ENCODE measurements at regions not wholly inside any gene's neighbourhood (a gene's known extent, or its start where the extent isn't known, plus 50 kb on each side); places are given as distances from the start of the nearest gene placed in this dataset.

DNA sequence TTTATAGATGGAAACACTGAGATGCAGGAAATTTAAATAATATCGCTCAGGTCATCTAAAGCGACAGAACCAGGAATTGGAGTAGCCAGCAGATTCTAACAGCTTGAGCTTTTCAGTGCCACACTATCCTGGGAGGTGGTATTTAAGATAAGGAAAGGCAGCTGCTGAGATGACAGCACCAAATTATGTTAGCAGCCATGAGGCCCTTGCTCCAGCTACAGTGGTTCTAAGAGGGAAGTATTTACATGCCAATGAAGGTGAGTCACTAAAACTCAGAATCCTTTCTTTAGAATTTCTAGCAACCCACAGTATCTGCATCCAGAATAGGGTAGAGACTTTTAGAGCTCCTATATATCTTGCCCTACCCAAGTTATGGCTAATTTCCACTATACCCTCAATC, 127.0 kb upstream of the VLDLR start:
- BruUV-seq (replicated peaks) = no TSS peak
- Histone ChIP-seq H3K9me3 (ENCODE audit: control insufficient read depth, insufficient read depth, low read depth, low read length) (no peaks in the 10 kb centered on the region), H3K4me1 (ENCODE audit: control insufficient read depth, insufficient read depth, low read length) (no peaks in the 10 kb centered on the region), H3K4me3 (ENCODE audit: low read depth in 2 of 2, low read length in 2 of 2) (no peak overlapping the region), H3K27me3 (ENCODE audit: control insufficient read depth, insufficient read depth, low read length) (no peaks in the 10 kb centered on the region), H3K36me3 (ENCODE audit: control insufficient read depth, insufficient read depth, low read length) (no peaks in the 10 kb centered on the region), H3K27ac (ENCODE audit: low read length) (no peak overlapping the region)
- ATAC-seq (no peak), DNase-seq (ENCODE audit: low read depth, low spot score) (no peak)
- ChIA-PET POLR2A (no interaction called here), CTCF (no interaction called here)
- TF ChIP-seq TCF7L2 (IDR thresholded peaks at IDR 0.05; ENCODE audit: low read depth, low read length) (no peak), SIN3A (IDR thresholded peaks at IDR 0.05; ENCODE audit: borderline replicate concordance, insufficient read depth, low read depth, low read length) (no peak)
- TF ChIP-seq, protein P1, sequence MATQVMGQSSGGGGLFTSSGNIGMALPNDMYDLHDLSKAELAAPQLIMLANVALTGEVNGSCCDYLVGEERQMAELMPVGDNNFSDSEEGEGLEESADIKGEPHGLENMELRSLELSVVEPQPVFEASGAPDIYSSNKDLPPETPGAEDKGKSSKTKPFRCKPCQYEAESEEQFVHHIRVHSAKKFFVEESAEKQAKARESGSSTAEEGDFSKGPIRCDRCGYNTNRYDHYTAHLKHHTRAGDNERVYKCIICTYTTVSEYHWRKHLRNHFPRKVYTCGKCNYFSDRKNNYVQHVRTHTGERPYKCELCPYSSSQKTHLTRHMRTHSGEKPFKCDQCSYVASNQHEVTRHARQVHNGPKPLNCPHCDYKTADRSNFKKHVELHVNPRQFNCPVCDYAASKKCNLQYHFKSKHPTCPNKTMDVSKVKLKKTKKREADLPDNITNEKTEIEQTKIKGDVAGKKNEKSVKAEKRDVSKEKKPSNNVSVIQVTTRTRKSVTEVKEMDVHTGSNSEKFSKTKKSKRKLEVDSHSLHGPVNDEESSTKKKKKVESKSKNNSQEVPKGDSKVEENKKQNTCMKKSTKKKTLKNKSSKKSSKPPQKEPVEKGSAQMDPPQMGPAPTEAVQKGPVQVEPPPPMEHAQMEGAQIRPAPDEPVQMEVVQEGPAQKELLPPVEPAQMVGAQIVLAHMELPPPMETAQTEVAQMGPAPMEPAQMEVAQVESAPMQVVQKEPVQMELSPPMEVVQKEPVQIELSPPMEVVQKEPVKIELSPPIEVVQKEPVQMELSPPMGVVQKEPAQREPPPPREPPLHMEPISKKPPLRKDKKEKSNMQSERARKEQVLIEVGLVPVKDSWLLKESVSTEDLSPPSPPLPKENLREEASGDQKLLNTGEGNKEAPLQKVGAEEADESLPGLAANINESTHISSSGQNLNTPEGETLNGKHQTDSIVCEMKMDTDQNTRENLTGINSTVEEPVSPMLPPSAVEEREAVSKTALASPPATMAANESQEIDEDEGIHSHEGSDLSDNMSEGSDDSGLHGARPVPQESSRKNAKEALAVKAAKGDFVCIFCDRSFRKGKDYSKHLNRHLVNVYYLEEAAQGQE (IDR thresholded peaks at IDR 0.05; ENCODE audit: insufficient read depth in 1 of 2, low read depth in 2 of 2, low read length in 1 of 2) = no peak
- TF ChIP-seq, protein P2, sequence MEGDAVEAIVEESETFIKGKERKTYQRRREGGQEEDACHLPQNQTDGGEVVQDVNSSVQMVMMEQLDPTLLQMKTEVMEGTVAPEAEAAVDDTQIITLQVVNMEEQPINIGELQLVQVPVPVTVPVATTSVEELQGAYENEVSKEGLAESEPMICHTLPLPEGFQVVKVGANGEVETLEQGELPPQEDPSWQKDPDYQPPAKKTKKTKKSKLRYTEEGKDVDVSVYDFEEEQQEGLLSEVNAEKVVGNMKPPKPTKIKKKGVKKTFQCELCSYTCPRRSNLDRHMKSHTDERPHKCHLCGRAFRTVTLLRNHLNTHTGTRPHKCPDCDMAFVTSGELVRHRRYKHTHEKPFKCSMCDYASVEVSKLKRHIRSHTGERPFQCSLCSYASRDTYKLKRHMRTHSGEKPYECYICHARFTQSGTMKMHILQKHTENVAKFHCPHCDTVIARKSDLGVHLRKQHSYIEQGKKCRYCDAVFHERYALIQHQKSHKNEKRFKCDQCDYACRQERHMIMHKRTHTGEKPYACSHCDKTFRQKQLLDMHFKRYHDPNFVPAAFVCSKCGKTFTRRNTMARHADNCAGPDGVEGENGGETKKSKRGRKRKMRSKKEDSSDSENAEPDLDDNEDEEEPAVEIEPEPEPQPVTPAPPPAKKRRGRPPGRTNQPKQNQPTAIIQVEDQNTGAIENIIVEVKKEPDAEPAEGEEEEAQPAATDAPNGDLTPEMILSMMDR (IDR thresholded peaks at IDR 0.05) = no peak
- intact Hi-C loops (cut with micrococcal nuclease; ENCODE audit: unreplicated experiment) = no loop called here
- in situ Hi-C loops (cut with HindIII; ENCODE audit: low pct_unique_long_range_greater_than_20kb, low sequenced_read_pairs) = no loop called here

DNA sequence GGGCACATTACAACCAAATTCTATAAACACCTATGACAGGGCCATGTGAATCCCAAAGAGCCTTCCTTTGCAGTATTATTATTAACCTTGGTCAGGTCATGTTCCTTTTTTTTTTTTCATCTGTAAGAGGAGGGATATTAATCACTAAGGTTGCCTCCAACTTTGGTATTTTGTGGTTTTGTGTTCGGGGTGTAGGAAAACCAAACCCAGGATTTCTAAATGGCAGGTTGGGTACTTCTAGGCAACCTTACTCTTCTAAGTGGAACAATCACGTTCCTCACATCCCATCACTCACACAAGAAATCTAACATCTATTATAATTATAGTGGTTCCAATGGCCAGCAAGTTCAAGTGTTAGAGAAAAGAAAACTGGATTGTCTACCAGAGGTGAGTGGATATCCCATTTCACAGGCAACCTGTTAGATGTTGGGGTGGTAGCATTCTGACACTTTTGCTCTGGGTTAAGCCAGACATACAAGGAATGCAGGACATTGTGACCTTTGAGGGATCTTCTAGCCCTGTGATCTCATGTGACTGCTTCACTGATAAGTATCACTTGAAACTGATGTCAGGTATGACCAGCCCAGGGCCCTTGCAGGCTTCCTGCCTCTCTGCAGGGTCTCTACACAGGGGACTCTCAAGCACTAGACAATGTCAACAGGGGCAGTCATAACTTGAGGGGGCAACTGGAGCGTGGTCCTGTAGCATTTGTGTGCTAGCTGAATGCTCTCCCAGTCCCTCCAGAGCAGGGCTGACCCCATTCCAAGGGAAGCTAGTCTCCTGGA, 126.2 kb upstream of the VLDLR start:
- no peak for ATAC-seq
- DNase-seq (ENCODE audit: low read depth, low spot score) = no peak
- Histone ChIP-seq H3K9me3 (ENCODE audit: control insufficient read depth, insufficient read depth, low read depth, low read length) (no peaks in the 10 kb centered on the region), H3K4me1 (ENCODE audit: control insufficient read depth, insufficient read depth, low read length) (no peaks in the 10 kb centered on the region), H3K4me3 (ENCODE audit: low read depth in 2 of 2, low read length in 2 of 2) (no peak overlapping the region), H3K27ac (ENCODE audit: low read length) (no peak overlapping the region), H3K36me3 (ENCODE audit: control insufficient read depth, insufficient read depth, low read length) (no peaks in the 10 kb centered on the region), H3K27me3 (ENCODE audit: control insufficient read depth, insufficient read depth, low read length) (no peaks in the 10 kb centered on the region)
- POLR2A ChIA-PET = no interaction called here
- no TSS peak for BruUV-seq (replicated peaks)
- CTCF ChIA-PET = no interaction called here
- intact Hi-C loops (cut with micrococcal nuclease; ENCODE audit: unreplicated experiment) (no loop called here), in situ Hi-C loops (cut with HindIII; ENCODE audit: low pct_unique_long_range_greater_than_20kb, low sequenced_read_pairs) (no loop called here)
- TF ChIP-seq, protein P2 (IDR thresholded peaks at IDR 0.05) = no peak
- no peak for TF ChIP-seq TCF7L2 (IDR thresholded peaks at IDR 0.05; ENCODE audit: low read depth, low read length)
- no peak for TF ChIP-seq SIN3A (IDR thresholded peaks at IDR 0.05; ENCODE audit: borderline replicate concordance, insufficient read depth, low read depth, low read length)
- no peak for TF ChIP-seq POLR2AphosphoS5 (IDR thresholded peaks at IDR 0.05; ENCODE audit: low read depth, low read length)
- TF ChIP-seq, protein P1 (IDR thresholded peaks at IDR 0.05; ENCODE audit: insufficient read depth in 1 of 2, low read depth in 2 of 2, low read length in 1 of 2) = no peak

Measured in Panc1 (cell line).